NCI-H2081 (cell line): ENCODE measurements at regions not wholly inside any gene's neighbourhood (a gene's known extent, or its start where the extent isn't known, plus 50 kb on each side); places are given as distances from the start of the nearest gene placed in this dataset.
"Not testable (repeated sequence)": the region's sequence is repeated elsewhere in the genome, so short reads cannot be mapped to it uniquely, and the experiment has no call there.

Experiments used
- DNase-seq, 2 experiments: peaks; one replicate each; lab custom pipeline; 2025; lab: John Stamatoyannopoulos, UW

- DNase-seq: no peak
Measured at GRCh38 chr3:118504906-118505305, 529.7 kb downstream of the IGSF11 start.

- DNase-seq: no peak
Measured at GRCh38 chr3:118505784-118506183, 528.9 kb downstream of the IGSF11 start.

DNA sequence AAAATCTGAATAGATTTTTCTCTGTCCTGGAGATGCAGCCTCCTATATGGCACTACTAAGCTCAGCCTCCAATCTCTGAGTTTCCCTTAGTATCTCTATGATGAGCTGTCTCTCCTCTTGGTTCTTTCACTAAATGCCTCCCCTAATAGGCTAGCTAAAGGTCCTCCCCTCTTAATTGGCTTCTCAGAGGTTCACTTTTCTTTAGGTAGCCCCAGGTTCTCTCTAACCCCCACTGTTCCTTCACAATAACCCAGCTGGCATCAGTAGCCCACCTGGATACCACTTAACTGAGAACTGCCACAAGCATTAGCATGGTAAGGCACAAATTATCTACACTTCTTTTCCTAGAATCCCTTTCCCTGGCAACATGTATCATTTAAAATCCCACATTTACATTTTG, 523.2 kb downstream of the IGSF11 start:
- peak in 1 of 2 experiments; percentile 21 for DNase-seq

DNA sequence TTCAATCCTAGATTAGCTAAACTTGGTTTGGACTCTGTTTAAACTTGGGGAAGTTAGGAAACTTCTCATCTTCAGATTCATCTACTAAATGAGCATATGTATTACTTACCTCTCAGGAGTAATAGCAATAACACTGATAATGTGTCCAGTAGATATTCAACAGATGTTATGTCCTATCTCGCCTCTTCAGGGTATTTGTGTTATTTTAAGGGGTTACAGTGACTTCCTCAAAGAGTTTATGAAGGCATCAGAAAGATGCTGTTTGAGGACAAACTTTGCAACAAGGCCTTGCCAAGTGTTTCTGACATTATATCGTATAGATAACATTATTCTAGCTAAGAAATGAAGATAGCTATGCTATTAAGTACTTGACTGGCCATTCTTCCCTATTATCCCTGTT, 522.3 kb downstream of the IGSF11 start:
- DNase-seq: no peak

- DNase-seq: no peak
Measured at GRCh38 chr3:118525077-118525476, 509.6 kb downstream of the IGSF11 start.

GRCh38 chr3:118526758-118527513, 507.7 kb downstream of the IGSF11 start:
- no peak for DNase-seq

DNA sequence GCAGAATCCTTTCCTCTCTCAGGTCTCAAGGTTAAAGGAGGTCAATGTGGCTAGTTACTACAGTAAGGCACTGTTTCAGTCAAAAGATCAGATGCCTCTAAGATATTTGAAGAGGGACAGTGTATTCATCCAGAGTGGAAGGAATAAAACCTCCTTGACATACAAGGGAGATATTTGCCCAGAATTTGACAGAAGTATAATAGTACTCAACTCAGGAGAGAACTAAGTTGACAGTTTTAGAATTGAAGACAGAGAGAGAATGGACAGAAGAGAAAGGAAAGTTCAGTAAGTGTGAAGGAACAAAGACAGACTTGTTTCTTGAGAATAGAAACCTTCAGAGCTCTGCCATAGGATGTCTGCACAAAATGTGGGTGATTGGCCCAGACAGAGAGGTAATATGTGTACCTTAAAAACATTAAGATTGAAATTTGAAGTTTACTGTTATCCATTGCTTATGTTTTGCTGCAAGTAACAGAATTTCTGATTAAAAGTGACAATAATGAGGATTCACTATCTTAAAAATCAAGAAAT, 507.1 kb downstream of the IGSF11 start:
- DNase-seq: no peak

DNA sequence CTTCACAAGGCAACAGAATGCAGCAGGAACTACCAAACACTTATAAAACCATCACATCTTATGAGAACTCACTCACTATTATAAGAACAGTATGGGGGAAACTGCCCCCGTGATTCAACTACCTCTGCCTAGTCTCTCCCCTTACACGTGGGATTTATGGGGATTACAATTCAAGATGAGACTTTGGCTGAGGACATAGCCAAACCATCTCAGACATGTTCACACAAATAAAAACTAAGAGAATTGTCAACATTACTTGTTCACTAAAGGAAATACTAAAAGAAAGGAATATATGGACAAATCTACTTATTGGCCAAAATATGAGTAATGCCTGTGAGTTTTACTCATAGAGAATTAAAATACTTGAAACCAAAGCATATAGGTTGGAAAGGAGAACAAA, 505.1 kb downstream of the IGSF11 start:
- DNase-seq: no peak

GRCh38 chr3:118530350-118530922, 504.2 kb downstream of the IGSF11 start:
- no peak for DNase-seq

DNA sequence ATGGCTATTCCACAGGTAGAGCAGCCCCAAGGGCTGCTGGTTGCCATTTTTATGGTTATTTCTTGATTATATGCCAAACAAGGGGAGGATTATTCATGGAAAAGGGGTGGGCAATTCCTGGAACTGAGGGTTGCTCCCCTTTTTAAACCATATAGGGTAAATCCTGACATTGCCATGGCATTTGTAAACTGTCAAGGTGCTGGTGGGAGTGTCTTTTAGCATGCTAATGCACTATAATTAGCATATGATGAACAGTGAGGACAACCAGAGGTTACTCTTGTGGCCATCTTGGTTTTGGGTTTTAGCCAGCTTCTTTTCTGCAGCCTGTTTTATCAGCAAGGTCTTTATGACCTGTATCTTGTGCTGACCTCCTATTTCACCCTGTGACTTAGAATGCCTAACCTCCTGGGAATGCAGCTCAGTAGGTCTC, 503.7 kb downstream of the IGSF11 start:
- not testable (repeated sequence) for DNase-seq

DNA sequence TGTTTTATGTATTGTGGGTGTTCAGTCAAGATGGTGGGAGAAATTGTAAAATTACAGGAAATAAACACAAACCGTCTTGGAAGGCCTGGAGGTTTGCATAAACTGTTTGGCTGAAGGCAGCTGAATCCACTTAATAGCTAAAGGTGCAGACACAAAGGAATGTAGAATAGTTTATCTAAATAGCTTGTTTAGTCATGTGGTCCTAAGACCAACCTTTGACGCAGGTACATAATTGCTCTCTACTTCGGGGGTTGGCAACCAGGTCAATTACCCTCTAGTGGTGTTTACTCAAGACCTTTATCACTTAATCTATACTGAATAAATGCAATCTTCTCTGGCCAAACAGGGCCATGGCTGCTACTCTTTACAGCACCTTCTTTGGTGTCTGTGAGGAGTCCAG, 502.8 kb downstream of the IGSF11 start:
- DNase-seq: no peak

DNA sequence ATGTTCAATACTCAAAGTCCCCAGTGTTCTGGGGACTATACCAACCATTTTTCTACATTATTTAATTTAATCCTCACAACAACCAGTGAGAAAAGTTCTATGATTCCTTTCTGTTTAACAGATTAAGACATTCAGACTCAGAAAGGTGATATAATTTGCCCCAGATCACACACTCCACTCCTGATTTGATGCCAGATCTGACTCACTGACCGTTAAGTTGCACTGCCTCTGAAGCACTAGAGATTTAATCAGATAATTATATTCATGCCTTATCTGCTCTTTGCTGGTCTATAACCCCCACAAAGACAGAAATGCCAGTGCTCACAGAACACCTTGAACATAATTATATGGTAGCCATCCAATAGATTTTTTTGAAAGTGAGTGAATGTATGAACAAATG, 501.0 kb downstream of the IGSF11 start:
- no peak for DNase-seq

DNA sequence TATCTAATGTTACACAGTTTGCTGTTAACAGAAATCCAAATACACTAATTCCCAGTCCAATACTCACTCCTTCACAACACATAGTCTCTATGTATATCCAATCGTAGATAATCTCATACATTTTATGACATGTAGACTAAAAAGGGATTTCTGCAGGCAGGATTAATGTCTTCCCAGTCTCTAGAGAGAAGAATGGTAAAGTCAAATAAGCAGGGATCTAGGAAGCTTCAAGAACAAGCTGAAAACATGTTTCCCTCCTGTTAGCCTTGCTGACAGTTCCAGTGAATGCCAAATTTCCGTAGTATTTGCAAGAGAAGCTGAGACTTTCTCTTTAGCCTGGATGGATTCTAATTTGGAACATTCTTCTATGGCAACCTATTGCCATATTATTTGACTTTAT, 500.1 kb downstream of the IGSF11 start:
- no peak for DNase-seq

DNA sequence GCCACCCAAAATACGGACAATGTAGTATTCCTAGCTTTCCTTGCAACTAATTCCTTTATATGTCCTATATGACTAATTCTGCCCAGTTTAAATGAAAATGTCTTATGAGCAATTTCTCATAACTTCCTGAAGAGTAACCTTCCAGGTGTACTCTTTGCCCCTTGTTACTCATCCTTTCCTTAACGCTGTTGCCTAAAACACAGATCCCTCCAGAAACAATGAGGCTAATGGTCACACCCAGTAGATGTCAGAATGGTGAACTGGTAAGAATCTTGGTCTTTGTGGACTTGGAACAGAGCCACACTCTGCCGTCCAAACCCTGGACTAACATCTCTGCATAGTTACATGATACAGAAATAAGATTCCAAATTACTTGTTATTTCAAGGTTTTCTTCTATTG, 497.9 kb downstream of the IGSF11 start:
- no peak for DNase-seq

DNA sequence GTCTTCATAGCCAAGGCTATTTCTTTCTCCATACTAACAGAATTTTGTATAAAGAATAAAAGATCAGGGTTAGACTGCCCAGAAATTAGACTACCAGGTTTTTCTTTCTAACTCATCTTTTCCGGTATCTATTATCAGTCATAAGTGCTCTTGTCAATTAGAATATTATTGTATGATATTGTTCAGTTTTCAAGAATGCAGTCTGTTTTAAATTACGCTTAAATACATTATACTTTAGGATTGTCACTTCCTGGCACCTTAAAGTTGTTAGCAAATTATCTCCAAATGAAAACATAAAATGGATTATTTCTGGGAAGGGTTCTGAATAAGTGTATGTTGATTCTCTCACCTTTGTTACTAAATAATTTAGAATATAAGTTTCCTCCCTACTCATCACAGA, 497.2 kb downstream of the IGSF11 start:
- DNase-seq: no peak

- no peak for DNase-seq
Measured at GRCh38 chr3:118538187-118538586, 496.5 kb downstream of the IGSF11 start.

GRCh38 chr3:118539820-118540447, 494.7 kb downstream of the IGSF11 start:
- DNase-seq: not testable (repeated sequence)

GRCh38 chr3:118540448-118540821, 494.2 kb downstream of the IGSF11 start:
- not testable (repeated sequence) for DNase-seq

- DNase-seq: no peak
Measured at GRCh38 chr3:118540826-118541225, 493.8 kb downstream of the IGSF11 start.

DNA sequence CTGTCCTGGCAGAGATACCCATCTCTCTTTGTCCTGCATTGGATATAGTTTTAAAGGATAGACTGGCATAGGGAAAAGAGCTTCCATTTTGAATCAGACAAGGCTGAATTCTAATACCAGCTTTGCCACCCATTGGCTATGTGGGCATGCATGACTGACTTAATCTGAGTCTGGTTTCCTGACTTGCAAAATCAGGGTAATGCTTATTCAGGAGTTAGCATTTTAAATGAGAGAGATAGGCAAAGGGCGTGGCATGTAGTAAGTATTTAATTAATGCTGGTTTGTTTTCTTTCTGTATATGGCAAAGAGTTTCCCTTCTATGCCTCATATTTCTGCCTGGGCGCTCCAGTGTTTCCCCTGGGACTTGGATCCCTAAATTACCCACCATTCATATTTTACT, 492.9 kb downstream of the IGSF11 start:
- no peak for DNase-seq

DNA sequence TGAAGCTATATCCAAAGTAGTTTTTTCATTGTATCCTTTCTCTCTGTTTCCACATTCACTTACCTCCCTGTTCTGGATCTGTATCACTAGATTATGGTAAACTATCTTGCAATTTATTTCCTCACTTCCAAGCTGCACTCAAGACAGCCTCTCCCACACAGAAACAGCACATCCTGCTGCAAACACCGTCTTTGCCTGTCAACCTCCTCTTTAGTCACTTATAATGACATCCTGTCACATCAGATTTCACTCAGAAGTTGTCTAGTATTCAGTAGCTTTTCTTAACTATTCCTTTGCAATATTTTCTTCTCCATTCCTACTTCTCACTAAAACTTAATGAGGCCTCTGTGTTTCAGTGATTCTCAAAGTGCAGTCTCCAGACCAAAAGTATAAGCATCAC, 490.8 kb downstream of the IGSF11 start:
- DNase-seq: no peak

DNA sequence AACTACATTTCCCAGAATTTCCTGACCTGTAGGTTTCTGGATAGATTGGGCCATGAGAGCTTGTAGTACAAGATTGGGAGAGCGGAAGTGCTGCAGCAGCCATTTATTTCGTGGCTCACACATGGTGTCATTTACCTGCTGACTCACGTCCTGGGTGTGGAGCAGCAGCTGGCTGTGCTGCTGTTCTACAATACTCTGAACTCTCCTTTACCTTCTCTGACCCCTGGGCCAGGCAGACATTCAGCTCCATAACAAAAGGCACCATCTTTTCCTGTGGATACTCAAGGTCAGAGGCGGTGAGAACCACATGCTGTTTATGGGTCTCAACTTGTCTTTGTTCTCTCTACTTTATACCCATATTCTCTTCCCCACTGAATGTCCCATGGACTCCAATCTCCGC, 490.2 kb downstream of the IGSF11 start:
- no peak for DNase-seq

- no peak for DNase-seq
Measured at GRCh38 chr3:118548434-118548833, 486.2 kb downstream of the IGSF11 start.
